HepG2 (cell line): ENCODE measurements at regions not wholly inside any gene's neighbourhood (a gene's known extent, or its start where the extent isn't known, plus 50 kb on each side); places are given as distances from the start of the nearest gene placed in this dataset.

Experiments
- ATAC-seq: fragments of 200-7000 bp; cut with Tn5 transposase; 3 replicates; pipeline ENCODE4 v1.9.1; 2020; ENCODE audit warnings: mild to moderate bottlenecking, moderate library complexity
- BruUV-seq: library from RNA; stranded (reverse); fragments of 400-500 nt; replicated peaks from 2 replicates; lab custom pipeline; 2021; lab: Mats Ljungman, UMichigan
- CTCF ChIA-PET: fragments of 300-600 bp; formaldehyde crosslinking; extraction: SDS; loops from one replicate; lab custom pipeline; 2021; ENCODE audit warnings: low total read pairs, inconsistent platforms, low intra/inter-chr PET ratio; lab: Yijun Ruan, JAX
- POLR2A ChIA-PET: fragments of 350-600 bp; sonication (Branson Sonifier 250); formaldehyde crosslinking; loops from one replicate; lab custom pipeline; 2020; ENCODE audit warnings: antibody characterized with exemption, inconsistent platforms; lab: Yijun Ruan, JAX
- DNase-seq: peaks from one replicate; pipeline ENCODE4 v3.0.0-alpha.2; 2015; ENCODE audit warnings: low spot score
- FAIRE-seq: peaks from 3 replicates; lab custom pipeline; 2011; peaks lifted over from hg19 to GRCh38; lab: Jason Lieb, UNC
- H2AFZ ChIP-seq: one replicate; pipeline ENCODE4 v1.6.1; 2011; ENCODE audit warnings: low read length, inconsistent platforms
- H3K27ac ChIP-seq: fragments of 300-600 bp; 3 replicates; pipeline ENCODE4 v1.8.0; 2011; ENCODE audit warnings: mixed run types, mild to moderate bottlenecking, mixed read lengths, low read length, inconsistent platforms; ENCODE audit not compliant: insufficient read depth; ENCODE audit errors: extremely low read length
- H3K27me3 ChIP-seq, 2 experiments: fragments of 200-600 bp in 1 of 2; 2 replicates in 1 of 2; 3 replicates in 1 of 2; pipeline versions ENCODE4 v1.6.0 to v1.8.0; 2011; ENCODE audit warnings: low read length in 2 of 2, mild to moderate bottlenecking in 2 of 2, moderate library complexity in 2 of 2, inconsistent platforms in 1 of 2; ENCODE audit not compliant: insufficient read depth in 2 of 2, control insufficient read depth in 1 of 2
- H3K36me3 ChIP-seq, 2 experiments: fragments of 200-600 bp in 1 of 2; replicated peaks in 1 of 2; 2 replicates in 1 of 2; 3 replicates in 1 of 2; pipeline versions ENCODE4 v1.5.1 to v1.8.0; 2011; ENCODE audit warnings: low read length in 2 of 2, inconsistent platforms in 1 of 2; ENCODE audit not compliant: insufficient read depth in 2 of 2, control insufficient read depth in 1 of 2
- H3K4me1 ChIP-seq: 2 replicates; pipeline ENCODE4 v1.5.1; 2012; ENCODE audit warnings: low read length, inconsistent platforms; ENCODE audit not compliant: insufficient read depth
- H3K4me2 ChIP-seq: 2 replicates; pipeline ENCODE4 v1.6.0; 2011; ENCODE audit warnings: low read depth, low read length, inconsistent platforms
- H3K4me3 ChIP-seq, 3 experiments: fragments of 200-600 bp in 1 of 3; sonication (generic), shearing (Covaris generic) in 1 of 3; replicated peaks in 1 of 3; 2 replicates each; pipeline ENCODE4 v1.5.1; 2011 to 2016; ENCODE audit warnings: low read length in 3 of 3, inconsistent platforms in 2 of 3, low read depth in 2 of 3, mild to moderate bottlenecking in 2 of 3, control low read depth in 1 of 3, mixed read lengths in 1 of 3; ENCODE audit not compliant: insufficient read depth in 1 of 3
- H3K79me2 ChIP-seq: one replicate; pipeline ENCODE4 v1.6.1; 2011; ENCODE audit warnings: low read length, inconsistent platforms; ENCODE audit not compliant: insufficient read depth
- H3K9ac ChIP-seq: 2 replicates; pipeline ENCODE4 v1.6.0; 2011; ENCODE audit warnings: mild to moderate bottlenecking, low read depth, low read length, inconsistent platforms; ENCODE audit not compliant: insufficient read depth
- H3K9me3 ChIP-seq: 2 replicates; pipeline ENCODE4 v1.5.1; 2012; ENCODE audit warnings: mild to moderate bottlenecking, low read length
- H4K20me1 ChIP-seq: 2 replicates; pipeline ENCODE4 v1.6.0; 2011; ENCODE audit warnings: inconsistent platforms, mild to moderate bottlenecking, low read length, moderate library complexity; ENCODE audit not compliant: insufficient read depth
- ATF7-NPFF ChIP-seq: sonication (generic); formaldehyde crosslinking; IDR thresholded peaks from 2 replicates; pipeline ENCODE4 v1.8.1; 2023; ENCODE audit warnings: mild to moderate bottlenecking, low read depth, missing genetic modification reagents, moderate library complexity
- CBX5 ChIP-seq: sonication (generic); formaldehyde crosslinking; IDR thresholded peaks from 2 replicates; pipeline ENCODE4 v1.4.0; 2020; ENCODE audit warnings: missing genetic modification reagents, borderline replicate concordance
- FOSL2 ChIP-seq: sonication (generic); formaldehyde crosslinking; IDR thresholded peaks from 2 replicates; pipeline ENCODE4 v1.4.0; 2020; ENCODE audit warnings: missing genetic modification reagents
- GATAD2A ChIP-seq: IDR thresholded peaks from 2 replicates; pipeline ENCODE4 v1.6.1; 2016
- IKZF4 ChIP-seq: sonication (generic); formaldehyde crosslinking; IDR thresholded peaks from 2 replicates; pipeline ENCODE4 v1.5.1; 2020; ENCODE audit warnings: borderline replicate concordance, mild to moderate bottlenecking, low read depth, missing genetic modification reagents; ENCODE audit errors: not compliant biosample characterization
- JARID2 ChIP-seq: sonication (generic); formaldehyde crosslinking; IDR thresholded peaks from 2 replicates; pipeline ENCODE4 v1.8.1; 2023; ENCODE audit warnings: missing genetic modification reagents, inconsistent platforms; ENCODE audit not compliant: insufficient replicate concordance
- KLF6 ChIP-seq: IDR thresholded peaks from 2 replicates; pipeline ENCODE4 v1.8.0; 2016; ENCODE audit warnings: missing biosample characterization, missing genetic modification reagents
- POLR2A ChIP-seq, 2 experiments: IDR thresholded peaks; 2 replicates each; pipeline ENCODE4 v1.6.1; 2011; ENCODE audit warnings: low read depth in 2 of 2, low read length in 2 of 2, mild to moderate bottlenecking in 1 of 2, moderate library complexity in 1 of 2; ENCODE audit not compliant: insufficient read depth in 1 of 2
- SP2 ChIP-seq: sonication (generic); formaldehyde crosslinking; IDR thresholded peaks from 2 replicates; pipeline ENCODE4 v1.5.1; 2020; ENCODE audit warnings: mild to moderate bottlenecking, missing genetic modification reagents
- THYN1 ChIP-seq: sonication (generic); formaldehyde crosslinking; IDR thresholded peaks from 2 replicates; pipeline ENCODE4 v1.8.1; 2023; ENCODE audit warnings: low read depth, mild to moderate bottlenecking, moderate library complexity, missing genetic modification reagents, borderline replicate concordance
- ZNF335 ChIP-seq: sonication (generic); formaldehyde crosslinking; IDR thresholded peaks from 2 replicates; pipeline ENCODE4 v1.4.0; 2020; ENCODE audit warnings: missing genetic modification reagents
- ZNF562 ChIP-seq: sonication (generic); formaldehyde crosslinking; IDR thresholded peaks from 2 replicates; pipeline ENCODE4 v1.8.0; 2022; ENCODE audit warnings: missing genetic modification reagents, borderline replicate concordance
- ZNF589 ChIP-seq: sonication (generic); formaldehyde crosslinking; conservative IDR thresholded peaks from 2 replicates; pipeline ENCODE4 v1.8.0; 2022; ENCODE audit warnings: mild to moderate bottlenecking, moderate library complexity, missing genetic modification reagents
- ZNF777 ChIP-seq: sonication (generic); formaldehyde crosslinking; IDR thresholded peaks from 2 replicates; pipeline ENCODE4 v1.4.0; 2020; ENCODE audit warnings: missing genetic modification reagents
- ZNF780A ChIP-seq: sonication (generic); formaldehyde crosslinking; IDR thresholded peaks from 2 replicates; pipeline ENCODE4 v1.8.0; 2022; ENCODE audit warnings: mild to moderate bottlenecking, missing genetic modification reagents, moderate library complexity
- ZNF878 ChIP-seq: sonication (generic); formaldehyde crosslinking; IDR thresholded peaks from 2 replicates; pipeline ENCODE4 v1.8.1; 2023; ENCODE audit warnings: mild to moderate bottlenecking, missing genetic modification reagents, moderate library complexity
- WGBS: methylation state at CpG from one replicate; pipeline ENCODE4 v1.1.6; 2017; ENCODE audit warnings: low lambda C conversion rate; 5-methylcytosine and 5-hydroxymethylcytosine counted together
- in situ Hi-C: cut with HindIII; loops from 2 replicates; pipeline ENCODE4 v1.10.0; 2017; ENCODE audit warnings: low pct_unique_long_range_greater_than_20kb; ENCODE audit not compliant: extremely low pct_ligation_motif_present
- intact Hi-C: fragments of 100-400 bp; cut with micrococcal nuclease; formaldehyde crosslinking; loops from one replicate; pipeline ENCODE4 v1.10.0; 2022; ENCODE audit not compliant: unreplicated experiment

DNA sequence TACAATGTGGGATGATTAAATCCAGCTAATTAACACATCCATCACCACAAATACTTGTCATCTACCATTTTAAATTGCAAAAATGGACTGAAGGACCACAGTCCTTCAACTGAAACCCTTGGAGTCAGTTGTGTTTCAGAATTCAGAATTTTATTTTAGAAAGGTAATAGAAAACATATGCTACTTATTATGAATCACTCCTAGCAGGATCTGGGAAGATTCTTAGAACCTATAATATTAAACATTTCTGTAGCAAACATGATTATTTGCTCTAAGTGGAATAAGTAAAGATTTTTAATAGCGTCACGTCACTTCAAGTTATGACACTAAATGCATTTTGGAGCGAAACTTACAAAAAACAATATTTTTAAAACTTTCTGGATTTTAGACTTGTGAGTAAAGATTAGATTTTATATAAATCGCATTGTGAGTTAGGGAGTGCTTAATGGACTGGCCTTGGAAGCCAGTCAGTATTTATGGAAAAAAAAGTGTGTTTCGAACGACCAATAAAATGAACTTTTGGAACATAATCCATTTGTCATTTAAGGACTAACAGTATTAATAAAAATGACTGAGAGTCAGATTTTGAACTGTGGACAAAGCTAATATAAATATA lies 71.8 kb upstream of the PHACTR2 start:
- Histone ChIP-seq H3K9me3 (no peaks in the 10 kb centered on the region), H3K27me3 (no peaks in the 10 kb centered on the region), H3K4me3 (no peak overlapping the region), H4K20me1 (no peaks in the 10 kb centered on the region), H3K36me3 (no peaks in the 10 kb centered on the region), H3K9ac (no peak overlapping the region), H3K27ac (no peak overlapping the region), H2AFZ (no peak overlapping the region), H3K4me1 (0 out of 2 replicates have a peak, but pooled peaks cover 7% of the 10 kb centered on the region), H3K4me2 (no peak overlapping the region), H3K79me2 (no peaks in the 10 kb centered on the region)
- 75% methylated on average over 6 of the region's 6 CpGs for WGBS
- in situ Hi-C loops (no loop called here), intact Hi-C loops (no loop called here)
- CTCF ChIA-PET = no interaction called here
- ATAC-seq (no peak), DNase-seq (no peak), FAIRE-seq (no peak)
- POLR2A ChIA-PET = no interaction called here
- no TSS peak for BruUV-seq
- TF ChIP-seq CBX5 = no peak
- TF ChIP-seq POLR2A (IDR thresholded peaks at IDR 0.05; ENCODE audit: insufficient read depth in 1 of 2, low read depth in 2 of 2, low read length in 2 of 2) = no peak
- no peak for TF ChIP-seq IKZF4 (CRISPR knock-in tag)
- no peak for TF ChIP-seq SP2
- TF ChIP-seq ZNF589 = no peak
- no peak for TF ChIP-seq GATAD2A (CRISPR knock-in tag)

- intact Hi-C loops (no loop called here), in situ Hi-C loops (no loop called here)
- Histone ChIP-seq H3K36me3 (no peaks in the 10 kb centered on the region), H3K4me1 (0 out of 2 replicates have a peak, but pooled peaks cover 7% of the 10 kb centered on the region), H3K79me2 (no peaks in the 10 kb centered on the region), H4K20me1 (no peaks in the 10 kb centered on the region), H3K4me2 (no peak overlapping the region), H2AFZ (no peak overlapping the region), H3K9ac (no peak overlapping the region), H3K27me3 (no peaks in the 10 kb centered on the region), H3K27ac (no peak overlapping the region), H3K4me3 (no peak overlapping the region), H3K9me3 (no peaks in the 10 kb centered on the region)
- TF ChIP-seq ATF7-NPFF (CRISPR knock-in tag) (no peak), JARID2 (no peak), THYN1 (CRISPR knock-in tag) (no peak), ZNF335 (CRISPR knock-in tag) (no peak), FOSL2 (CRISPR knock-in tag) (no peak), ZNF777 (CRISPR knock-in tag) (no peak), ZNF562 (CRISPR knock-in tag) (no peak), KLF6 (CRISPR knock-in tag) (no peak), ZNF780A (CRISPR knock-in tag) (no peak), ZNF878 (CRISPR knock-in tag) (no peak)
- POLR2A ChIA-PET = no interaction called here
- WGBS = 42% methylated on average over 1 of the region's 1 CpG
- FAIRE-seq = no peak
- CTCF ChIA-PET = no interaction called here
- DNase-seq = no peak
- no peak for ATAC-seq
- BruUV-seq = no TSS peak
Observed at GRCh38 chr6:143603455-143603854, 74.3 kb upstream of the PHACTR2 start.
